SK-N-SH treated with all-trans-retinoic acid at 6 μM for 48 hours (cell line): ENCODE measurements at regions not wholly inside any gene's neighbourhood (a gene's known extent, or its start where the extent isn't known, plus 50 kb on each side); places are given as distances from the start of the nearest gene placed in this dataset.

Source experiments
- ATAC-seq: fragments of 200-7000 bp; cut with Tn5 transposase; 3 replicates; pipeline ENCODE4 v1.9.1; 2020; ENCODE audit warnings: mild to moderate bottlenecking, moderate library complexity
- BACH2 ChIP-seq: fragments of 250-450 bp; sonication (Bioruptor Pico); IDR thresholded peaks from 2 replicates; pipeline ENCODE4 v1.9.0; 2021; ENCODE audit warnings: mild to moderate bottlenecking, borderline replicate concordance
- CSDC2 ChIP-seq: fragments of 250-450 bp; sonication (Bioruptor Pico); IDR thresholded peaks from 2 replicates; pipeline ENCODE4 v1.5.0; 2020; ENCODE audit warnings: mild to moderate bottlenecking, moderate library complexity
- ESRRG ChIP-seq: fragments of 250-450 bp; sonication (Bioruptor Pico); IDR thresholded peaks from 2 replicates; pipeline ENCODE4 v1.6.1; 2021; ENCODE audit warnings: mild to moderate bottlenecking
- GLIS3 ChIP-seq: fragments of 250-450 bp; sonication (Bioruptor Pico); IDR thresholded peaks from 2 replicates; pipeline ENCODE4 v1.5.0; 2020; ENCODE audit warnings: mild to moderate bottlenecking, moderate library complexity
- ISL1 ChIP-seq: fragments of 250-450 bp; sonication (Bioruptor Pico); IDR thresholded peaks from 2 replicates; pipeline ENCODE4 v2.1.2; 2022; ENCODE audit warnings: mild to moderate bottlenecking, moderate library complexity
- PPARA ChIP-seq: fragments of 250-450 bp; sonication (Bioruptor Pico); IDR thresholded peaks from 2 replicates; pipeline ENCODE4 v1.5.0; 2020; ENCODE audit warnings: mild to moderate bottlenecking, borderline replicate concordance
- RARB ChIP-seq: fragments of 250-450 bp; sonication (Bioruptor Pico); IDR thresholded peaks from 2 replicates; pipeline ENCODE4 v1.8.0; 2021; ENCODE audit warnings: mild to moderate bottlenecking, moderate library complexity
- SNAI2 ChIP-seq: fragments of 250-450 bp; sonication (Bioruptor Pico); IDR thresholded peaks from 2 replicates; pipeline ENCODE4 v1.5.0; 2020; ENCODE audit warnings: mild to moderate bottlenecking, moderate library complexity
- TCF4 ChIP-seq: fragments of 250-450 bp; sonication (Bioruptor Pico); IDR thresholded peaks from 2 replicates; pipeline ENCODE4 v1.8.0; 2021; ENCODE audit warnings: mild to moderate bottlenecking, moderate library complexity, borderline replicate concordance
- TOX ChIP-seq: fragments of 250-450 bp; sonication (Bioruptor Pico); IDR thresholded peaks from 2 replicates; pipeline ENCODE4 v1.8.0; 2021; ENCODE audit warnings: mild to moderate bottlenecking, moderate library complexity, borderline replicate concordance
- ZC3H10 ChIP-seq: fragments of 250-450 bp; sonication (Bioruptor Pico); IDR thresholded peaks from 2 replicates; pipeline ENCODE4 v1.5.1; 2021; ENCODE audit warnings: mild to moderate bottlenecking, moderate library complexity
- ZFP3 ChIP-seq: fragments of 250-450 bp; sonication (Bioruptor Pico); IDR thresholded peaks from 2 replicates; pipeline ENCODE4 v1.5.0; 2020; ENCODE audit warnings: mild to moderate bottlenecking, moderate library complexity
- ZFP30 ChIP-seq: fragments of 450-650 bp; formaldehyde crosslinking; IDR thresholded peaks from 2 replicates; pipeline ENCODE4 v1.5.0; 2022; ENCODE audit warnings: mild to moderate bottlenecking, moderate library complexity
- ZNF70 ChIP-seq: fragments of 450-650 bp; formaldehyde crosslinking; IDR thresholded peaks from 2 replicates; pipeline ENCODE4 v1.5.0; 2020; ENCODE audit warnings: mild to moderate bottlenecking, moderate library complexity
- ZNF8 ChIP-seq: fragments of 450-650 bp; formaldehyde crosslinking; IDR thresholded peaks from 2 replicates; pipeline ENCODE4 v1.5.0; 2020; ENCODE audit warnings: mild to moderate bottlenecking, moderate library complexity
- TF ChIP-seq, protein P1 (sequence below): fragments of 250-450 bp; sonication (Bioruptor Pico); IDR thresholded peaks from 2 replicates; pipeline ENCODE4 v1.5.0; 2020; ENCODE audit warnings: mild to moderate bottlenecking, moderate library complexity
- TF ChIP-seq, protein P2 (sequence below): fragments of 250-450 bp; sonication (Bioruptor Pico); IDR thresholded peaks from 2 replicates; pipeline ENCODE4 v1.8.0; 2021; ENCODE audit warnings: low read depth, mild to moderate bottlenecking, moderate library complexity, borderline replicate concordance
- TF ChIP-seq, protein P3 (sequence below): fragments of 250-450 bp; sonication (Bioruptor Pico); IDR thresholded peaks from 2 replicates; pipeline ENCODE4 v1.8.0; 2020; ENCODE audit warnings: mild to moderate bottlenecking, moderate library complexity, borderline replicate concordance
- TF ChIP-seq, protein P4 (sequence below): fragments of 250-450 bp; sonication (Bioruptor Pico); IDR thresholded peaks from 2 replicates; pipeline ENCODE4 v1.5.1; 2020; ENCODE audit warnings: low read depth, mild to moderate bottlenecking, moderate library complexity
- TF ChIP-seq, protein P5 (sequence below): fragments of 250-450 bp; sonication (Bioruptor Pico); IDR thresholded peaks from 2 replicates; pipeline ENCODE4 v1.5.1; 2021; ENCODE audit warnings: mild to moderate bottlenecking, moderate library complexity

DNA sequence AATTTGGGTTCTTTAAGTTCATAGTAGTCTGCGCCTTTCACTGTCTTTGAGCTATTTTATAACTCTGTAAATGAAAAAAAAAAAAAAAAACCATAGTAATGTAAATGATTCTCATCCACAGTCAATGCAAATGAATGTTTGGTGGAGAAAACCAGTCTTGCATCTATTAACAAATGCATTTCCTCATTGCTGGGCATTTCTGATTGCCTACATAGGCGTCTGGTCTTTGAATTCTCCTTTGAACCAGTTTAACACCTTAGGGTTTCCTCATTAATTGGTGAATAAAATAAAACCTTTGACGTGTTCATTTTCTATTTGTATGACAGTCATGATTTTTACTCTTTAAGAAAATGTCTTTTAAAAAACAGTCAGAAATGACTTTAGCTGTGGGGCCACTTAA lies 114.8 kb downstream of the C12orf75 start:
- TF ChIP-seq, protein P1, sequence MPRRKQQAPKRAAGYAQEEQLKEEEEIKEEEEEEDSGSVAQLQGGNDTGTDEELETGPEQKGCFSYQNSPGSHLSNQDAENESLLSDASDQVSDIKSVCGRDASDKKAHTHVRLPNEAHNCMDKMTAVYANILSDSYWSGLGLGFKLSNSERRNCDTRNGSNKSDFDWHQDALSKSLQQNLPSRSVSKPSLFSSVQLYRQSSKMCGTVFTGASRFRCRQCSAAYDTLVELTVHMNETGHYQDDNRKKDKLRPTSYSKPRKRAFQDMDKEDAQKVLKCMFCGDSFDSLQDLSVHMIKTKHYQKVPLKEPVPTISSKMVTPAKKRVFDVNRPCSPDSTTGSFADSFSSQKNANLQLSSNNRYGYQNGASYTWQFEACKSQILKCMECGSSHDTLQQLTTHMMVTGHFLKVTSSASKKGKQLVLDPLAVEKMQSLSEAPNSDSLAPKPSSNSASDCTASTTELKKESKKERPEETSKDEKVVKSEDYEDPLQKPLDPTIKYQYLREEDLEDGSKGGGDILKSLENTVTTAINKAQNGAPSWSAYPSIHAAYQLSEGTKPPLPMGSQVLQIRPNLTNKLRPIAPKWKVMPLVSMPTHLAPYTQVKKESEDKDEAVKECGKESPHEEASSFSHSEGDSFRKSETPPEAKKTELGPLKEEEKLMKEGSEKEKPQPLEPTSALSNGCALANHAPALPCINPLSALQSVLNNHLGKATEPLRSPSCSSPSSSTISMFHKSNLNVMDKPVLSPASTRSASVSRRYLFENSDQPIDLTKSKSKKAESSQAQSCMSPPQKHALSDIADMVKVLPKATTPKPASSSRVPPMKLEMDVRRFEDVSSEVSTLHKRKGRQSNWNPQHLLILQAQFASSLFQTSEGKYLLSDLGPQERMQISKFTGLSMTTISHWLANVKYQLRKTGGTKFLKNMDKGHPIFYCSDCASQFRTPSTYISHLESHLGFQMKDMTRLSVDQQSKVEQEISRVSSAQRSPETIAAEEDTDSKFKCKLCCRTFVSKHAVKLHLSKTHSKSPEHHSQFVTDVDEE (CRISPR knock-in tag): no peak
- TF ChIP-seq BACH2 (CRISPR knock-in tag) (no peak), PPARA (CRISPR knock-in tag) (no peak), RARB (CRISPR knock-in tag) (no peak), GLIS3 (CRISPR knock-in tag) (no peak), ISL1 (CRISPR knock-in tag) (no peak), TCF4 (CRISPR knock-in tag) (no peak), ZNF8 (CRISPR knock-in tag) (no peak), ZNF70 (CRISPR knock-in tag) (no peak), ESRRG (CRISPR knock-in tag) (no peak), SNAI2 (no peak), ZC3H10 (CRISPR knock-in tag) (no peak), ZFP30 (CRISPR knock-in tag) (no peak), TOX (no peak), ZFP3 (CRISPR knock-in tag) (no peak), CSDC2 (CRISPR knock-in tag) (no peak)
- TF ChIP-seq, protein P2, sequence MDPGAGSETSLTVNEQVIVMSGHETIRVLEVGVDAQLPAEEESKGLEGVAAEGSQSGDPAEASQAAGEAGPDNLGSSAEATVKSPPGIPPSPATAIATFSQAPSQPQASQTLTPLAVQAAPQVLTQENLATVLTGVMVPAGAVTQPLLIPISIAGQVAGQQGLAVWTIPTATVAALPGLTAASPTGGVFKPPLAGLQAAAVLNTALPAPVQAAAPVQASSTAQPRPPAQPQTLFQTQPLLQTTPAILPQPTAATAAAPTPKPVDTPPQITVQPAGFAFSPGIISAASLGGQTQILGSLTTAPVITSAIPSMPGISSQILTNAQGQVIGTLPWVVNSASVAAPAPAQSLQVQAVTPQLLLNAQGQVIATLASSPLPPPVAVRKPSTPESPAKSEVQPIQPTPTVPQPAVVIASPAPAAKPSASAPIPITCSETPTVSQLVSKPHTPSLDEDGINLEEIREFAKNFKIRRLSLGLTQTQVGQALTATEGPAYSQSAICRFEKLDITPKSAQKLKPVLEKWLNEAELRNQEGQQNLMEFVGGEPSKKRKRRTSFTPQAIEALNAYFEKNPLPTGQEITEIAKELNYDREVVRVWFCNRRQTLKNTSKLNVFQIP (CRISPR knock-in tag): no peak
- TF ChIP-seq, protein P3, sequence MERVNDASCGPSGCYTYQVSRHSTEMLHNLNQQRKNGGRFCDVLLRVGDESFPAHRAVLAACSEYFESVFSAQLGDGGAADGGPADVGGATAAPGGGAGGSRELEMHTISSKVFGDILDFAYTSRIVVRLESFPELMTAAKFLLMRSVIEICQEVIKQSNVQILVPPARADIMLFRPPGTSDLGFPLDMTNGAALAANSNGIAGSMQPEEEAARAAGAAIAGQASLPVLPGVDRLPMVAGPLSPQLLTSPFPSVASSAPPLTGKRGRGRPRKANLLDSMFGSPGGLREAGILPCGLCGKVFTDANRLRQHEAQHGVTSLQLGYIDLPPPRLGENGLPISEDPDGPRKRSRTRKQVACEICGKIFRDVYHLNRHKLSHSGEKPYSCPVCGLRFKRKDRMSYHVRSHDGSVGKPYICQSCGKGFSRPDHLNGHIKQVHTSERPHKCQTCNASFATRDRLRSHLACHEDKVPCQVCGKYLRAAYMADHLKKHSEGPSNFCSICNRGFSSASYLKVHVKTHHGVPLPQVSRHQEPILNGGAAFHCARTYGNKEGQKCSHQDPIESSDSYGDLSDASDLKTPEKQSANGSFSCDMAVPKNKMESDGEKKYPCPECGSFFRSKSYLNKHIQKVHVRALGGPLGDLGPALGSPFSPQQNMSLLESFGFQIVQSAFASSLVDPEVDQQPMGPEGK (CRISPR knock-in tag): no peak
- TF ChIP-seq, protein P4, sequence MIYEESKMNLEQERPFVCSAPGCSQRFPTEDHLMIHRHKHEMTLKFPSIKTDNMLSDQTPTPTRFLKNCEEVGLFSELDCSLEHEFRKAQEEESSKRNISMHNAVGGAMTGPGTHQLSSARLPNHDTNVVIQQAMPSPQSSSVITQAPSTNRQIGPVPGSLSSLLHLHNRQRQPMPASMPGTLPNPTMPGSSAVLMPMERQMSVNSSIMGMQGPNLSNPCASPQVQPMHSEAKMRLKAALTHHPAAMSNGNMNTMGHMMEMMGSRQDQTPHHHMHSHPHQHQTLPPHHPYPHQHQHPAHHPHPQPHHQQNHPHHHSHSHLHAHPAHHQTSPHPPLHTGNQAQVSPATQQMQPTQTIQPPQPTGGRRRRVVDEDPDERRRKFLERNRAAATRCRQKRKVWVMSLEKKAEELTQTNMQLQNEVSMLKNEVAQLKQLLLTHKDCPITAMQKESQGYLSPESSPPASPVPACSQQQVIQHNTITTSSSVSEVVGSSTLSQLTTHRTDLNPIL (CRISPR knock-in tag): no peak
- ATAC-seq: no peak

DNA sequence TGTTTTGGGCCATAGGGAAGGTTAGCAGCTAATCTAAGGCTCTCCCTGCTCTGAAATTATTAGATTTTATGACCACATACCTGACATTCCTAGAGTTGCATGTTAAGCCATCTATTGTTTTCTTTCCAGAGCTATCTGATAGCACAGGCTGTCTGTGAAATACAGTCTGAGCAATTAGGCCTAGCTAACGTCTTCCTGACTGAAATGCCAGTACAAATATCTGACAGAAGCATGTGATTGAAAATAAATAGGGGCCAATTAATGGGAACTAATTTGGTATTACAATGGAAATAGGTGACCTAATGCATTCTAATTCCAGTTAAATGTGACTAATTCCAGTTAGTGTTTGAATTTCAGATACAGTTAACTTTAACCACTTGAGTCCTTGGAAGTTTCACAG lies 115.2 kb downstream of the C12orf75 start:
- TF ChIP-seq, protein P3 (CRISPR knock-in tag): no peak
- TF ChIP-seq ZFP3 (CRISPR knock-in tag) (0 out of 2 replicates have a peak, but pooled peaks have one; percentile 51), SNAI2 (peak; percentile 88; the same call in 1 of the 2 replicates), PPARA (CRISPR knock-in tag) (no peak), ZNF70 (CRISPR knock-in tag) (no peak), ZNF8 (CRISPR knock-in tag) (no peak), TCF4 (CRISPR knock-in tag) (no peak; the same call in 1 of the 2 replicates), RARB (CRISPR knock-in tag) (no peak), ISL1 (CRISPR knock-in tag) (peak; percentile 96)
- TF ChIP-seq, protein P5, sequence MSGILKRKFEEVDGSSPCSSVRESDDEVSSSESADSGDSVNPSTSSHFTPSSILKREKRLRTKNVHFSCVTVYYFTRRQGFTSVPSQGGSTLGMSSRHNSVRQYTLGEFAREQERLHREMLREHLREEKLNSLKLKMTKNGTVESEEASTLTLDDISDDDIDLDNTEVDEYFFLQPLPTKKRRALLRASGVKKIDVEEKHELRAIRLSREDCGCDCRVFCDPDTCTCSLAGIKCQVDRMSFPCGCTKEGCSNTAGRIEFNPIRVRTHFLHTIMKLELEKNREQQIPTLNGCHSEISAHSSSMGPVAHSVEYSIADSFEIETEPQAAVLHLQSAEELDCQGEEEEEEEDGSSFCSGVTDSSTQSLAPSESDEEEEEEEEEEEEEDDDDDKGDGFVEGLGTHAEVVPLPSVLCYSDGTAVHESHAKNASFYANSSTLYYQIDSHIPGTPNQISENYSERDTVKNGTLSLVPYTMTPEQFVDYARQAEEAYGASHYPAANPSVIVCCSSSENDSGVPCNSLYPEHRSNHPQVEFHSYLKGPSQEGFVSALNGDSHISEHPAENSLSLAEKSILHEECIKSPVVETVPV (CRISPR knock-in tag): 0 out of 2 replicates have a peak, but pooled peaks have one; percentile 77
- TF ChIP-seq, protein P2 (CRISPR knock-in tag): peak; percentile 88; the same call in 1 of the 2 replicates
- TF ChIP-seq, protein P1 (CRISPR knock-in tag): peak; percentile 56; the same call in 1 of the 2 replicates
- TF ChIP-seq, protein P4 (CRISPR knock-in tag): peak; percentile 82
- TF ChIP-seq, all 23 proteins: peak for 7
- peak; percentile 89 for ATAC-seq
